Heart left ventricle (tissue), 16 donors: ENCODE measurements at regions not wholly inside any gene's neighbourhood (a gene's known extent, or its start where the extent isn't known, plus 50 kb on each side); places are given as distances from the start of the nearest gene placed in this dataset.
"Not testable (repeated sequence)": the region's sequence is repeated elsewhere in the genome, so short reads cannot be mapped to it uniquely, and the experiment has no call there.

Source experiments
- ATAC-seq, 4 donors: fragments of 200-7000 bp; cut with Tn5 transposase; one replicate each; pipeline ENCODE4 v1.9.1; 2020 to 2022; ENCODE audit warnings: moderate library complexity in 4 of 4, mild to moderate bottlenecking in 3 of 4, moderate number of reproducible peaks in 1 of 4
- DNase-seq, 5 donors: peaks; one replicate each; pipeline ENCODE4 v3.0.0-alpha.2; 2020
- H3K27ac ChIP-seq, 12 donors: fragments of 200-600 bp; sonication (generic) in 4 of 12; one replicate each; pipeline versions ENCODE4 v1.5.0 to v1.8.0; 2016 to 2022; ENCODE audit warnings: mild to moderate bottlenecking in 2 of 12
- H3K27me3 ChIP-seq, 9 donors: fragments of 200-600 bp; sonication (generic) in 2 of 9; one replicate each; pipeline versions ENCODE4 v1.5.1 to v1.8.0; 2016 to 2022; ENCODE audit warnings: mild to moderate bottlenecking in 3 of 9
- H3K36me3 ChIP-seq, 9 donors: fragments of 200-600 bp; sonication (generic) in 2 of 9; one replicate each; pipeline versions ENCODE4 v1.5.0 to v1.8.0; 2018 to 2022; ENCODE audit warnings: mild to moderate bottlenecking in 2 of 9
- H3K4me1 ChIP-seq, 12 donors: fragments of 200-600 bp; sonication (generic) in 4 of 12; one replicate each; pipeline versions ENCODE4 v1.5.0 to v1.8.0; 2016 to 2022; ENCODE audit warnings: mild to moderate bottlenecking in 3 of 12
- H3K4me3 ChIP-seq, 12 donors: fragments of 200-600 bp; sonication (generic) in 4 of 12; one replicate each; pipeline versions ENCODE4 v1.5.0 to v1.8.0; 2017 to 2022; ENCODE audit warnings: mild to moderate bottlenecking in 9 of 12, moderate library complexity in 4 of 12
- H3K9me3 ChIP-seq, 12 donors: fragments of 200-600 bp; sonication (generic) in 4 of 12; one replicate each; pipeline versions ENCODE4 v1.5.0 to v1.8.0; 2016 to 2022; ENCODE audit warnings: mild to moderate bottlenecking in 1 of 12
- CTCF ChIP-seq, 12 donors: fragments of 200-600 bp; sonication (generic) in 4 of 12; IDR thresholded peaks; one replicate each; pipeline versions ENCODE4 v1.5.0 to v1.8.0; 2018 to 2022; ENCODE audit warnings: antibody characterized with exemption in 12 of 12, mild to moderate bottlenecking in 5 of 12
- POLR2A ChIP-seq, 2 donors: fragments of 450-650 bp; IDR thresholded peaks; one replicate each; pipeline ENCODE4 v1.6.1; 2017; ENCODE audit warnings: antibody characterized with exemption in 2 of 2, mild to moderate bottlenecking in 2 of 2, moderate library complexity in 2 of 2
- WGBS, 4 donors: extraction: QIAGEN DNeasy Blood & Tissue Kit in 2 of 4; methylation state at CpG; one replicate each; pipeline versions ENCODE4 v1.1.5 to v1.1.7; 2013 to 2018; 5-methylcytosine and 5-hydroxymethylcytosine counted together
- intact Hi-C, 10 donors: fragments of 100-400 bp; cut with DNase I; formaldehyde crosslinking; loops; one replicate each; pipeline versions ENCODE4 v1.11.1 to v1.14.2; 2022
- donor health status: ischemic (EF 13 %, LVEDD 7.1; RV severe dilation, severe dysfunction).
- donor health status: healthy with polysubstance abuse.
- donor health status: DM: no; HTN: yes; CAD: no.
- donor health status: DM: no; HTN: no; CAD: no.
- donor health status: ischemic (EF 25% LVEDD 6.9; RV normal size, moderate dysfunction).
- donor health status: ischemic (EF 25% LVEDD 5.7; RV mildly dilated, moderate dysfunction).
- donor health status: healthy.
- donor health status: DM: yes; HTN: yes; CAD: no.
- donor health status: ischemic (EF 35%, LVEDD 5.7; RV mildly dilated, moderate dysfunction).
- donor health status: nonischemic (EF 11% LVEDD 7.7; RV severe dilation, severe dysfunction).
- donor health status: DM: yes; HTN: yes; CAD: no.
- donor health status: PGD.
- donor health status: ischemic (EF 29% LVEDD 5.4; RV normal size, mild dysfunction).
- donor health status: nonischemic (EF 23%, LVEDD 6.1; RV moderate dilation, normal function).

DNA sequence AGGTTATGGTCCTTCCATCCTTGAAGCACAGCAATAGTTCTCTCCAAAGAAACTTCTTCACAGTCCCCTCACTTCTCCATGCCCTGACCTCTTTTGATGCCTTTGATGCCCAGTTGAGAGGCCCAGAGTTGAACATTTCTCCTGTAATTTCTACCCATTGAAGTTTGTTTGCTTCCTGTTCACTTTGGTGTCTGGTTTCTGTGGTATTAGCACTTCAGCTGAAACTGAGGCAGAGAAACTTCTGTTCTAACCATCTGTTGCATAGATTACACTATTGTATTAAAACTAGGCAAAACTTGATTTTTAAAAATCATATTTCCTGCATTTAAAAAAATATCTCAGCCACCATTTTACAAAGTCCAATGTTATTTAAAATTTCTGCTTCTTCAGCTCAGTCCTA, 89.8 kb upstream of the ADGRG2 start:
- Histone ChIP-seq H3K27ac (no peak overlapping the region), H3K27me3 (peaks cover 0 to 9% (median 0%) of the 10 kb centered on the region in 9 donors), H3K9me3 (no peaks in the 10 kb centered on the region), H3K36me3 (no peaks in the 10 kb centered on the region), H3K4me3 (no peak overlapping the region), H3K4me1 (no peaks in the 10 kb centered on the region)
- intact Hi-C loops, result no loop called here
- ATAC-seq (no peak), DNase-seq (no peak)
- TF ChIP-seq CTCF (IDR thresholded peaks at IDR 0.05) (no peak), POLR2A (IDR thresholded peaks at IDR 0.05) (no peak)

DNA sequence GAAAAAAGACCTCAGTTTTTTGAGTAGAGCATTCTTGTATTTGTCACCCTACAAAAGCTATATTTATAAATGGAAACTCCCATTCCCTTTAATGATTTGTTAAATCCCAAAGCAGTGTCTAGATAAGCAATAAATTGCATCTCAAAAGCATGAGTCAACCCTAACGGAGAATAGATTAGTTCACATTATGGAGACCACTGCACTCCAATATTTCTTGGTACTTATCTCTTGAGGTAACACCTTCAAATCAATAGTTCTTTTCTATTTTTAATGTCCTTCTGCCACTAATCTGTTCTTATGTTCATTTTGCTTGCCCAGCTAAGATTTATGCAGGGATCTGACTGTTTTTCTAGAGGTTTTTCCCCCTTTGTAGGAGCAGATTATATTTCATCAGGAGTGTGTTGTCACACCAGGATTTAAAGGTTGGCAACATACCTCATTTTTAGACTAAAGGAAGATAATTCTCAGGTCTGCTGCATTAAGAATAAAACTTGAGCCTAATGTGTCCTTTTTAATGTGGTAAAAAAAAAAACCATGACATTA, 91.4 kb upstream of the ADGRG2 start:
- Histone ChIP-seq H3K4me3 (no peak overlapping the region), H3K27ac (no peak overlapping the region), H3K9me3 (no peaks in the 10 kb centered on the region), H3K27me3 (peaks cover 0 to 9% (median 0%) of the 10 kb centered on the region in 9 donors), H3K36me3 (no peaks in the 10 kb centered on the region), H3K4me1 (no peaks in the 10 kb centered on the region)
- WGBS, 4 donors, result 57 to 80% (median 73%) methylated on average over 1 of the region's 1 CpG
- ATAC-seq (no peak), DNase-seq (no peak)
- TF ChIP-seq POLR2A (IDR thresholded peaks at IDR 0.05) (no peak), CTCF (IDR thresholded peaks at IDR 0.05) (no peak)
- intact Hi-C loops, result no loop called here

DNA sequence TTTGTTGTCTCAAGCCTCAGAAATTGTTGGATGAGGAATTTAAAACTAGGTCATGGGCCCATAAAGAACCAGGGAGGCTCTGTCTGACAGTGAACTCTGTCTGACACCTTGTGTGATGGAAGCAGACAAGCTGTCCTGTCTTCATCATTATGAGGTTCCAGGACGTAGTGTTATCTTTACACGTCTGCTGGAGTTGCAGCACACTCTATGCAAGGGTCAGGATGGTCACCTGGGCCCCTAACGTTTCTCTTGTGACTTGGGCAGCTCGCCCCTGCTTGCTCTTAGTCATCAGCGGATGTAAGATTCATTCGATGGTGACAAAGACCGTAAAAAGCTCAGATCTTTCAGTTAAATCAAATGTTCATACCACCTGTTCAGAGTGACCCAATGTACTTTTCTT, 92.0 kb upstream of the ADGRG2 start:
- Histone ChIP-seq H3K4me3 (no peak overlapping the region), H3K4me1 (no peaks in the 10 kb centered on the region), H3K9me3 (no peaks in the 10 kb centered on the region), H3K27me3 (peaks cover 0 to 9% (median 0%) of the 10 kb centered on the region in 9 donors), H3K36me3 (no peaks in the 10 kb centered on the region), H3K27ac (no peak overlapping the region)
- no peak for ATAC-seq
- intact Hi-C loops, result no loop called here
- 52 to 64% (median 60%) methylated on average over 7 of the region's 7 CpGs for WGBS, 4 donors
- DNase-seq, result no peak
- TF ChIP-seq POLR2A (IDR thresholded peaks at IDR 0.05) (no peak), CTCF (IDR thresholded peaks at IDR 0.05) (no peak)

- intact Hi-C loops, result no loop called here
- Histone ChIP-seq H3K27me3 (peaks cover 0 to 13% (median 0%) of the 10 kb centered on the region in 9 donors), H3K9me3 (no peaks in the 10 kb centered on the region), H3K4me1 (no peaks in the 10 kb centered on the region), H3K4me3 (no peak overlapping the region), H3K36me3 (no peaks in the 10 kb centered on the region), H3K27ac (no peak overlapping the region)
- no peak for DNase-seq
- no peak for ATAC-seq
- 53 to 63% (median 56%) methylated on average over 7 of the region's 7 CpGs for WGBS, 4 donors
- TF ChIP-seq CTCF (IDR thresholded peaks at IDR 0.05), result peak in 1 of 12 donors; percentile 9
- TF ChIP-seq POLR2A (IDR thresholded peaks at IDR 0.05), result no peak
Observed at GRCh38 chrX:19225909-19226308, 103.6 kb upstream of the ADGRG2 start.

DNA sequence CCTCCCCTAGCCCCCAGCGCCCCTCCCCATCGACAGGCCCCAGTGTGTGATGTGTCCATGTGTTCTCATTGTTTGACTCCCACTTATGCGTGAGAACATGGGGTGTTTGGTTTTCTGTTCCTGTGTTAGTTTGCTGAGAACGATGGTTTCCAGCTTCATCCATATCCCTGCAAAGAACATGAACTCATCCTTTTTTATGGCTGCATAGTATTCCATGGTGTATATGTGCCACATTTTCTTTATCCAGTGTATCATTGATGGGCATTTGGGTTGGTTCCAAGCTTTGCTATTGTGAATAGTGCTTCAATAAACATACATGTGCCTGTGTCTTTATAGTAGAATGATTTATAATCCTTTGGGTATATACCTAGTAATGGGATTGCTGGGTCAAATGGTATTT, 107.6 kb upstream of the ADGRG2 start:
- DNase-seq, H3K9me3 ChIP-seq, H3K4me3 ChIP-seq, H3K36me3 ChIP-seq, H3K4me1 ChIP-seq, intact Hi-C loops, H3K27me3 ChIP-seq, ATAC-seq, H3K27ac ChIP-seq: not testable (repeated sequence)
- WGBS, 4 donors, result 87 to 95% (median 90%) methylated on average over 4 of the region's 4 CpGs
